Cardiac fibroblast (primary cell): ENCODE measurements at regions not wholly inside any gene's neighbourhood (a gene's known extent, or its start where the extent isn't known, plus 50 kb on each side); places are given as distances from the start of the nearest gene placed in this dataset.

Source experiments
- DNase-seq, 2 donors: peaks; one replicate each; pipeline versions ENCODE4 v3.0.0 to v3.0.0-alpha.2; 2010; ENCODE audit warnings: low read depth in 2 of 2
- H3K4me3 ChIP-seq, 2 donors: replicated peaks in 1 of 2; 1 replicate in 1 of 2; 2 replicates in 1 of 2; pipeline ENCODE4 v1.5.1; 2011; ENCODE audit warnings: low read depth in 2 of 2, low read length in 2 of 2, mild to moderate bottlenecking in 2 of 2, moderate library complexity in 1 of 2
- CTCF ChIP-seq: IDR thresholded peaks from one replicate; pipeline ENCODE4 v1.5.1; 2011; ENCODE audit warnings: low read depth, mild to moderate bottlenecking, low read length, inconsistent platforms

GRCh38 chr13:64020126-64020525 lies 2604.5 kb upstream of the PCDH20 start:
- TF ChIP-seq CTCF = no peak
- no peak overlapping the region for H3K4me3 ChIP-seq
- no peak for DNase-seq

- H3K4me3 ChIP-seq = no peak overlapping the region
- TF ChIP-seq CTCF = no peak
- peak in 1 of 2 donors; percentile 17 for DNase-seq
Measured at GRCh38 chr13:64007339-64007738, 2591.7 kb upstream of the PCDH20 start.

- no peak for DNase-seq
- no peak overlapping the region for H3K4me3 ChIP-seq
- TF ChIP-seq CTCF = no peak
Measured at GRCh38 chr13:64000321-64000720, 2584.7 kb upstream of the PCDH20 start.

GRCh38 chr13:63999614-64000305 lies 2584.1 kb upstream of the PCDH20 start:
- no peak for DNase-seq
- H3K4me3 ChIP-seq = no peak overlapping the region
- no peak for TF ChIP-seq CTCF

- peak in 1 of 2 donors; percentile 5 for DNase-seq
- no peak for TF ChIP-seq CTCF
- H3K4me3 ChIP-seq = no peak overlapping the region
Measured at GRCh38 chr13:63983366-63983765, 2567.7 kb upstream of the PCDH20 start.

GRCh38 chr13:63979951-63980350 lies 2564.3 kb upstream of the PCDH20 start:
- TF ChIP-seq CTCF = no peak
- DNase-seq = no peak
- no peak overlapping the region for H3K4me3 ChIP-seq

- no peak for TF ChIP-seq CTCF
- H3K4me3 ChIP-seq = no peak overlapping the region
- DNase-seq = no peak
Measured at GRCh38 chr13:63972328-63972727, 2556.7 kb upstream of the PCDH20 start.
